ENCODE measurements at regions not wholly inside any gene's neighbourhood (a gene's known extent, or its start where the extent isn't known, plus 50 kb on each side); places are given as distances from the start of the nearest gene placed in this dataset.

DNA sequence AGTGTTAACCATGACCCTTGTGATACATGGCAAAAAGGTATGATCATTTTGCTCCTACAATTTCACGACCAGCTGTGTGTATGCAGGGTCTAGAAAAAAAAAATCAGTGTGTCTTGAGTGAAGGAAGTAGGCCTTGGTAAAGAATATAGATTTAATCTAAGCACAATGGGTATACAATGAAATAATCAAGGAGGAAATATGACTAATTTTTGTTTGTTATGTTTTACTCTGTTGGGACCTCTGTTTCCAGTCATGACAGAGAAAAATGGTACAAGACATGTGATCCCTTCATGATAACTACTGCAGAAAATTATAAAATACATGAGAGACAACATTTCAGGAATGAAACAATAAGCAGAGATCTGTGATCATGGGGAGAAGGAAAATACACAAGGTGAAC is 835.5 kb downstream of the PDHA2 start:
- POLR2A ChIA-PET (ENCODE audit: low non-redundant PET): no interaction called here
- BruUV-seq (replicated peaks): no TSS peak
- TF ChIP-seq EZH2 (IDR thresholded peaks at IDR 0.05; ENCODE audit: borderline replicate concordance, low read depth, low read length, poor library complexity, severe bottlenecking): no peak
- TF ChIP-seq, protein P1, sequence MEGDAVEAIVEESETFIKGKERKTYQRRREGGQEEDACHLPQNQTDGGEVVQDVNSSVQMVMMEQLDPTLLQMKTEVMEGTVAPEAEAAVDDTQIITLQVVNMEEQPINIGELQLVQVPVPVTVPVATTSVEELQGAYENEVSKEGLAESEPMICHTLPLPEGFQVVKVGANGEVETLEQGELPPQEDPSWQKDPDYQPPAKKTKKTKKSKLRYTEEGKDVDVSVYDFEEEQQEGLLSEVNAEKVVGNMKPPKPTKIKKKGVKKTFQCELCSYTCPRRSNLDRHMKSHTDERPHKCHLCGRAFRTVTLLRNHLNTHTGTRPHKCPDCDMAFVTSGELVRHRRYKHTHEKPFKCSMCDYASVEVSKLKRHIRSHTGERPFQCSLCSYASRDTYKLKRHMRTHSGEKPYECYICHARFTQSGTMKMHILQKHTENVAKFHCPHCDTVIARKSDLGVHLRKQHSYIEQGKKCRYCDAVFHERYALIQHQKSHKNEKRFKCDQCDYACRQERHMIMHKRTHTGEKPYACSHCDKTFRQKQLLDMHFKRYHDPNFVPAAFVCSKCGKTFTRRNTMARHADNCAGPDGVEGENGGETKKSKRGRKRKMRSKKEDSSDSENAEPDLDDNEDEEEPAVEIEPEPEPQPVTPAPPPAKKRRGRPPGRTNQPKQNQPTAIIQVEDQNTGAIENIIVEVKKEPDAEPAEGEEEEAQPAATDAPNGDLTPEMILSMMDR (conservative IDR thresholded peaks at IDR 0.05; ENCODE audit: low read depth, low read length): no peak
- Histone ChIP-seq H3K4me3 (ENCODE audit: low read depth, low read length, poor library complexity, severe bottlenecking) (no peak overlapping the region), H3K27ac (ENCODE audit: low read depth, low read length, poor library complexity, severe bottlenecking) (no peak overlapping the region), H3K36me3 (ENCODE audit: insufficient read depth, low read length, poor library complexity, severe bottlenecking) (no peaks in the 10 kb centered on the region), H3K4me1 (ENCODE audit: insufficient read depth, low read length, poor library complexity, severe bottlenecking) (no peaks in the 10 kb centered on the region), H3K9me3 (ENCODE audit: low read depth, low read length, poor library complexity, severe bottlenecking) (no peaks in the 10 kb centered on the region), H3K27me3 (replicated peaks; ENCODE audit: insufficient read depth, low read depth, low read length, poor library complexity) (no peaks in the 10 kb centered on the region)
- CTCF ChIA-PET: no interaction called here
- intact Hi-C loops (cut with micrococcal nuclease; ENCODE audit: unreplicated experiment): no loop called here
- no peak for DNase-seq (ENCODE audit: low spot score)

DNA sequence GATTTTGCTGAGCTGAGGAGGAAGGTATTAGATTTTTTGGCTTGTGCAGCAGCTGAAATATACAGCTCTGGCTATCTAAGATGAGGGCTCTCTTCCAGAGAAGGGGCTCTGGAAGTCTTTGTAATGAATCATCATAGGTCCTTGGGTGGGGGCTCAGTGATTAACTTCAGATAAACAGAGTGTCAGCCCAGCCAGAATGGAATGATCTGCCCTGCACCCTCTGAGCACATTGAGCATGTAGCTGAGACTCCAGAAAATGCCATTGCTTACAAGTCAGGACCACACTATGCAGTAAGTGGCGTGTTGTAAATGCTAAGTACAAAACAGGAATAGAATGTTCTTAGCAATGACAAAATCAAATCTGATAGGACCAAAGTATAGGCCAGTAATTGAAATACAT is 836.0 kb downstream of the PDHA2 start:
- intact Hi-C loops (cut with micrococcal nuclease; ENCODE audit: unreplicated experiment): no loop called here
- H3K27ac ChIP-seq (ENCODE audit: low read depth, low read length, poor library complexity, severe bottlenecking): no peak overlapping the region
- no peaks in the 10 kb centered on the region for H3K4me1 ChIP-seq (ENCODE audit: insufficient read depth, low read length, poor library complexity, severe bottlenecking)
- no peak for TF ChIP-seq EZH2 (IDR thresholded peaks at IDR 0.05; ENCODE audit: borderline replicate concordance, low read depth, low read length, poor library complexity, severe bottlenecking)
- TF ChIP-seq, protein P1 (conservative IDR thresholded peaks at IDR 0.05; ENCODE audit: low read depth, low read length): no peak
- no TSS peak for BruUV-seq (replicated peaks)
- CTCF ChIA-PET: no interaction called here
- no peak for DNase-seq (ENCODE audit: low spot score)
- no peak overlapping the region for H3K4me3 ChIP-seq (ENCODE audit: low read depth, low read length, poor library complexity, severe bottlenecking)
- H3K9me3 ChIP-seq (ENCODE audit: low read depth, low read length, poor library complexity, severe bottlenecking): no peaks in the 10 kb centered on the region
- H3K27me3 ChIP-seq (replicated peaks; ENCODE audit: insufficient read depth, low read depth, low read length, poor library complexity): no peaks in the 10 kb centered on the region
- POLR2A ChIA-PET (ENCODE audit: low non-redundant PET): no interaction called here
- H3K36me3 ChIP-seq (ENCODE audit: insufficient read depth, low read length, poor library complexity, severe bottlenecking): no peaks in the 10 kb centered on the region

DNA sequence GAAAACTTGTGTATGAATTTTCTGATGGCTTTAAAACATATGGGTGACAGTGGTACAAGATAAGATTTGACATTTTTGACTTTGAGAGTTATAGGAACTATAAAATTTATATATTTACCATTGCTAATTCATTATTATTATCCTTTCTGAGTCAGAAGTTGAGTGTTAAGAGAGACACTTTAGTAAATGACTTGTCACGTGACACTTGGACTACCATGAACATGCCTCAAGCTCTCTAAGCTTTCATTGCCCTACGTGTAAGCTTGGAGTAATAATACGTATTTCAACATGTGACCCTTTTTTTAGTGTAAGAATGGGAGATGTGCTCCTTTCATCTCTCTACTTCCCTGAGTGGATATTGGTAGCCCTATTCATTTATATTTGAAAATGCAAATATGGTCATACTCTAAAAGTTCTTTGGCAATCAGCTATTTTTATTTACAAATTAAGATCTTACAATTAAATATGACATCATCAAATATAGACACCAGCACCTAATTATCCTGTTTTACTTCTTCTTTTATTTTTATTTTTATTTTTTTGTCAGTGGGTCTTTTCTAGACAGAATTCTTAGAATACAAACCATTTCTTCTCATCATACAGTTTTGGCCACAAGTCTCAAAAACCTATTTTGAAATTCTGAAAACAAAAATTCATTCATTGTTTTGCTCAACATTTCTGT is 837.0 kb downstream of the PDHA2 start:
- POLR2A ChIA-PET (ENCODE audit: low non-redundant PET): no interaction called here
- TF ChIP-seq, protein P1 (conservative IDR thresholded peaks at IDR 0.05; ENCODE audit: low read depth, low read length): no peak
- no peak for TF ChIP-seq EZH2 (IDR thresholded peaks at IDR 0.05; ENCODE audit: borderline replicate concordance, low read depth, low read length, poor library complexity, severe bottlenecking)

More for the DNA sequence above, 837.0 kb downstream of the PDHA2 start:
- intact Hi-C loops (cut with micrococcal nuclease; ENCODE audit: unreplicated experiment): no loop called here
- CTCF ChIA-PET: no interaction called here
- H3K4me1 ChIP-seq (ENCODE audit: insufficient read depth, low read length, poor library complexity, severe bottlenecking): no peaks in the 10 kb centered on the region
- no peaks in the 10 kb centered on the region for H3K36me3 ChIP-seq (ENCODE audit: insufficient read depth, low read length, poor library complexity, severe bottlenecking)
- no TSS peak for BruUV-seq (replicated peaks)
- H3K4me3 ChIP-seq (ENCODE audit: low read depth, low read length, poor library complexity, severe bottlenecking): no peak overlapping the region
- H3K27ac ChIP-seq (ENCODE audit: low read depth, low read length, poor library complexity, severe bottlenecking): no peak overlapping the region
- H3K9me3 ChIP-seq (ENCODE audit: low read depth, low read length, poor library complexity, severe bottlenecking): no peaks in the 10 kb centered on the region
- no peak for DNase-seq (ENCODE audit: low spot score)
- no peaks in the 10 kb centered on the region for H3K27me3 ChIP-seq (replicated peaks; ENCODE audit: insufficient read depth, low read depth, low read length, poor library complexity)

Measured in A673 (cell line).